ENCODE measurements at regions not wholly inside any gene's neighbourhood (a gene's known extent, or its start where the extent isn't known, plus 50 kb on each side); places are given as distances from the start of the nearest gene placed in this dataset.

GRCh38 chr11:88406876-88407275 is 69.3 kb upstream of the CTSC start:
- no peak for DNase-seq (ENCODE audit: extremely low spot score, unreplicated experiment)
- Mint-ChIP-seq H3K36me3 (ENCODE audit: unreplicated experiment) (no peaks in the 10 kb centered on the region), H3K27ac (ENCODE audit: unreplicated experiment) (no peak overlapping the region), H3K4me1 (ENCODE audit: unreplicated experiment) (peaks cover 32% of the 10 kb centered on the region), H3K27me3 (ENCODE audit: unreplicated experiment) (no peaks in the 10 kb centered on the region), H3K9me3 (ENCODE audit: unreplicated experiment) (peaks cover 4% of the 10 kb centered on the region), H3K4me3 (ENCODE audit: unreplicated experiment) (no peak overlapping the region)
- no peak for TF ChIP-seq CTCF (IDR thresholded peaks at IDR 0.05)

GRCh38 chr11:88405853-88406252 is 68.3 kb upstream of the CTSC start:
- Mint-ChIP-seq H3K4me3 (ENCODE audit: unreplicated experiment) (no peak overlapping the region), H3K9me3 (ENCODE audit: unreplicated experiment) (peaks cover 4% of the 10 kb centered on the region), H3K36me3 (ENCODE audit: unreplicated experiment) (no peaks in the 10 kb centered on the region), H3K27me3 (ENCODE audit: unreplicated experiment) (no peaks in the 10 kb centered on the region), H3K27ac (ENCODE audit: unreplicated experiment) (no peak overlapping the region), H3K4me1 (ENCODE audit: unreplicated experiment) (peaks cover 38% of the 10 kb centered on the region)
- TF ChIP-seq CTCF (IDR thresholded peaks at IDR 0.05), result no peak
- DNase-seq (ENCODE audit: extremely low spot score, unreplicated experiment), result no peak

GRCh38 chr11:88404932-88405710 is 67.6 kb upstream of the CTSC start:
- no peaks in the 10 kb centered on the region for H3K36me3 Mint-ChIP-seq (ENCODE audit: unreplicated experiment)
- no peak overlapping the region for H3K4me3 Mint-ChIP-seq (ENCODE audit: unreplicated experiment)
- peaks cover 4% of the 10 kb centered on the region for H3K9me3 Mint-ChIP-seq (ENCODE audit: unreplicated experiment)
- TF ChIP-seq CTCF (IDR thresholded peaks at IDR 0.05), result no peak
- H3K27ac Mint-ChIP-seq (ENCODE audit: unreplicated experiment), result no peak overlapping the region
- no peak for DNase-seq (ENCODE audit: extremely low spot score, unreplicated experiment)
- H3K27me3 Mint-ChIP-seq (ENCODE audit: unreplicated experiment), result no peaks in the 10 kb centered on the region
- H3K4me1 Mint-ChIP-seq (ENCODE audit: unreplicated experiment), result peaks cover 38% of the 10 kb centered on the region

GRCh38 chr11:88404391-88404790 is 66.9 kb upstream of the CTSC start:
- Mint-ChIP-seq H3K36me3 (ENCODE audit: unreplicated experiment) (no peaks in the 10 kb centered on the region), H3K27me3 (ENCODE audit: unreplicated experiment) (peaks cover 4% of the 10 kb centered on the region), H3K27ac (ENCODE audit: unreplicated experiment) (no peak overlapping the region), H3K4me3 (ENCODE audit: unreplicated experiment) (no peak overlapping the region), H3K4me1 (ENCODE audit: unreplicated experiment) (peaks cover 38% of the 10 kb centered on the region), H3K9me3 (ENCODE audit: unreplicated experiment) (peaks cover 2% of the 10 kb centered on the region)
- TF ChIP-seq CTCF (IDR thresholded peaks at IDR 0.05), result no peak
- no peak for DNase-seq (ENCODE audit: extremely low spot score, unreplicated experiment)

GRCh38 chr11:88402784-88403183 is 65.2 kb upstream of the CTSC start:
- no peak for TF ChIP-seq CTCF (IDR thresholded peaks at IDR 0.05)
- Mint-ChIP-seq H3K9me3 (ENCODE audit: unreplicated experiment) (no peaks in the 10 kb centered on the region), H3K4me1 (ENCODE audit: unreplicated experiment) (peaks cover 48% of the 10 kb centered on the region), H3K27ac (ENCODE audit: unreplicated experiment) (peak overlapping the region; percentile 77), H3K4me3 (ENCODE audit: unreplicated experiment) (no peak overlapping the region), H3K27me3 (ENCODE audit: unreplicated experiment) (peaks cover 4% of the 10 kb centered on the region), H3K36me3 (ENCODE audit: unreplicated experiment) (no peaks in the 10 kb centered on the region)
- no peak for DNase-seq (ENCODE audit: extremely low spot score, unreplicated experiment)
